ENCODE measurements at regions not wholly inside any gene's neighbourhood (a gene's known extent, or its start where the extent isn't known, plus 50 kb on each side); places are given as distances from the start of the nearest gene placed in this dataset.

DNA sequence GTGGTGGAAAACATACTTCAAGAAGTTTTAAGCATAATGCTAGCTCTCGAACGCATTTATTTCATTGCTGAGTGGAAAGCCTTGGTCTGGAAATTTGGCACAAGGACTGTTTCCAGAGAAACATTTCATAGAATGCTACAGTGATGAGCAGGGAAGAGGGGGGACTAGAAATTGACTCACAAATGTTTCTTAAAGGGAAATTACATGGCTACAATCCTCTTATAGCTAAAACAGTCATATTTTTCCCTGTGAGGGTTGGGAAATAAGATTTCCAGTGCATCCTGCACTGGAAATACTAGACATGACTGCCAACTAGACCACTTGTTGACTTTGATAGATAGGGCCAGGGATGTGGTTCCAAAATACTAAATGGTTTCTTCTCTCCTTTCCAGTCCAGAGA lies 197.3 kb upstream of the RGS6 start:
- TF ChIP-seq, protein P1, sequence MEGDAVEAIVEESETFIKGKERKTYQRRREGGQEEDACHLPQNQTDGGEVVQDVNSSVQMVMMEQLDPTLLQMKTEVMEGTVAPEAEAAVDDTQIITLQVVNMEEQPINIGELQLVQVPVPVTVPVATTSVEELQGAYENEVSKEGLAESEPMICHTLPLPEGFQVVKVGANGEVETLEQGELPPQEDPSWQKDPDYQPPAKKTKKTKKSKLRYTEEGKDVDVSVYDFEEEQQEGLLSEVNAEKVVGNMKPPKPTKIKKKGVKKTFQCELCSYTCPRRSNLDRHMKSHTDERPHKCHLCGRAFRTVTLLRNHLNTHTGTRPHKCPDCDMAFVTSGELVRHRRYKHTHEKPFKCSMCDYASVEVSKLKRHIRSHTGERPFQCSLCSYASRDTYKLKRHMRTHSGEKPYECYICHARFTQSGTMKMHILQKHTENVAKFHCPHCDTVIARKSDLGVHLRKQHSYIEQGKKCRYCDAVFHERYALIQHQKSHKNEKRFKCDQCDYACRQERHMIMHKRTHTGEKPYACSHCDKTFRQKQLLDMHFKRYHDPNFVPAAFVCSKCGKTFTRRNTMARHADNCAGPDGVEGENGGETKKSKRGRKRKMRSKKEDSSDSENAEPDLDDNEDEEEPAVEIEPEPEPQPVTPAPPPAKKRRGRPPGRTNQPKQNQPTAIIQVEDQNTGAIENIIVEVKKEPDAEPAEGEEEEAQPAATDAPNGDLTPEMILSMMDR (IDR thresholded peaks at IDR 0.05), result no peak
- TF ChIP-seq POLR2A (IDR thresholded peaks at IDR 0.05), result no peak

Measured in lower leg skin (tissue), 3 donors.